Ishikawa (cell line): ENCODE measurements at regions not wholly inside any gene's neighbourhood (a gene's known extent, or its start where the extent isn't known, plus 50 kb on each side); places are given as distances from the start of the nearest gene placed in this dataset.

Experiments used
- CEBPB ChIP-seq: IDR thresholded peaks from 2 replicates; pipeline ENCODE4 v1.6.1; 2012
- CREB1 ChIP-seq: IDR thresholded peaks from 2 replicates; pipeline ENCODE4 v1.6.1; 2012; ENCODE audit warnings: low read depth
- EGR1 ChIP-seq: IDR thresholded peaks from 2 replicates; pipeline ENCODE4 v1.6.1; 2012
- EP300 ChIP-seq: IDR thresholded peaks from 2 replicates; pipeline ENCODE4 v1.6.1; 2012; ENCODE audit warnings: borderline replicate concordance
- FOXM1 ChIP-seq: IDR thresholded peaks from 2 replicates; pipeline ENCODE4 v1.6.1; 2012; ENCODE audit warnings: low read depth, borderline replicate concordance
- NFIC ChIP-seq: IDR thresholded peaks from 2 replicates; pipeline ENCODE4 v1.6.1; 2012
- RAD21 ChIP-seq: IDR thresholded peaks from 2 replicates; pipeline ENCODE4 v1.6.1; 2012; ENCODE audit warnings: low read depth
- TAF1 ChIP-seq: IDR thresholded peaks from 2 replicates; pipeline ENCODE4 v1.6.1; 2012; ENCODE audit warnings: low read depth, mild to moderate bottlenecking
- TCF12 ChIP-seq: IDR thresholded peaks from 2 replicates; pipeline ENCODE4 v1.6.1; 2012; ENCODE audit warnings: low read depth
- TEAD4 ChIP-seq: IDR thresholded peaks from 2 replicates; pipeline ENCODE4 v1.6.1; 2012
- YY1 ChIP-seq: IDR thresholded peaks from 2 replicates; pipeline ENCODE4 v1.6.1; 2012; ENCODE audit warnings: low read depth
- ZBTB7A ChIP-seq: IDR thresholded peaks from 2 replicates; pipeline ENCODE4 v1.6.1; 2012; ENCODE audit warnings: low read depth
- TF ChIP-seq, protein P1 (sequence below): IDR thresholded peaks from 2 replicates; pipeline ENCODE4 v1.6.1; 2012; ENCODE audit warnings: low read depth, mild to moderate bottlenecking
- TF ChIP-seq, protein P2 (sequence below): IDR thresholded peaks from 2 replicates; pipeline ENCODE4 v1.6.1; 2012
- TF ChIP-seq, protein P3 (sequence below): IDR thresholded peaks from 2 replicates; pipeline ENCODE4 v1.6.1; 2012

DNA sequence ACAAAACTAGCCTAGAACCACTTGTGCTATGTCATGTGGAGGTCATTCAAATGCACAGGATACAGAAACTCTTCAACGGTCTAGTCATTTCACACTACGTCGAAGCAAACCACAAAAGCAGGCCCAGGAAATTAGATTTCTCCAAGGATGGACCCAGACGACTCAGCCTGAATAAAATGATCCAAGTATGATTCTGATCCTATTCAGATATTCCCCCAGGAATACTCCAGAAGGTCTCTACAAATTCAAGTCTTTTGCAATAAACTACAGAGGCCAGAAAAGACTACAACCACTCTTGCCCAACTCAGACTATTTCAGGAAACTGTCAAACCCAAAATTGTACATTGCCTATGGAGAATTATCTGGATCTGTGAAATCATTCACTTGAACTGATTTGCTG lies 422.5 kb downstream of the METTL4 start:
- TF ChIP-seq, protein P1, sequence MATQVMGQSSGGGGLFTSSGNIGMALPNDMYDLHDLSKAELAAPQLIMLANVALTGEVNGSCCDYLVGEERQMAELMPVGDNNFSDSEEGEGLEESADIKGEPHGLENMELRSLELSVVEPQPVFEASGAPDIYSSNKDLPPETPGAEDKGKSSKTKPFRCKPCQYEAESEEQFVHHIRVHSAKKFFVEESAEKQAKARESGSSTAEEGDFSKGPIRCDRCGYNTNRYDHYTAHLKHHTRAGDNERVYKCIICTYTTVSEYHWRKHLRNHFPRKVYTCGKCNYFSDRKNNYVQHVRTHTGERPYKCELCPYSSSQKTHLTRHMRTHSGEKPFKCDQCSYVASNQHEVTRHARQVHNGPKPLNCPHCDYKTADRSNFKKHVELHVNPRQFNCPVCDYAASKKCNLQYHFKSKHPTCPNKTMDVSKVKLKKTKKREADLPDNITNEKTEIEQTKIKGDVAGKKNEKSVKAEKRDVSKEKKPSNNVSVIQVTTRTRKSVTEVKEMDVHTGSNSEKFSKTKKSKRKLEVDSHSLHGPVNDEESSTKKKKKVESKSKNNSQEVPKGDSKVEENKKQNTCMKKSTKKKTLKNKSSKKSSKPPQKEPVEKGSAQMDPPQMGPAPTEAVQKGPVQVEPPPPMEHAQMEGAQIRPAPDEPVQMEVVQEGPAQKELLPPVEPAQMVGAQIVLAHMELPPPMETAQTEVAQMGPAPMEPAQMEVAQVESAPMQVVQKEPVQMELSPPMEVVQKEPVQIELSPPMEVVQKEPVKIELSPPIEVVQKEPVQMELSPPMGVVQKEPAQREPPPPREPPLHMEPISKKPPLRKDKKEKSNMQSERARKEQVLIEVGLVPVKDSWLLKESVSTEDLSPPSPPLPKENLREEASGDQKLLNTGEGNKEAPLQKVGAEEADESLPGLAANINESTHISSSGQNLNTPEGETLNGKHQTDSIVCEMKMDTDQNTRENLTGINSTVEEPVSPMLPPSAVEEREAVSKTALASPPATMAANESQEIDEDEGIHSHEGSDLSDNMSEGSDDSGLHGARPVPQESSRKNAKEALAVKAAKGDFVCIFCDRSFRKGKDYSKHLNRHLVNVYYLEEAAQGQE, result no peak
- TF ChIP-seq TCF12 (no peak), CREB1 (no peak), TAF1 (no peak), TEAD4 (no peak), EGR1 (no peak), FOXM1 (no peak)

DNA sequence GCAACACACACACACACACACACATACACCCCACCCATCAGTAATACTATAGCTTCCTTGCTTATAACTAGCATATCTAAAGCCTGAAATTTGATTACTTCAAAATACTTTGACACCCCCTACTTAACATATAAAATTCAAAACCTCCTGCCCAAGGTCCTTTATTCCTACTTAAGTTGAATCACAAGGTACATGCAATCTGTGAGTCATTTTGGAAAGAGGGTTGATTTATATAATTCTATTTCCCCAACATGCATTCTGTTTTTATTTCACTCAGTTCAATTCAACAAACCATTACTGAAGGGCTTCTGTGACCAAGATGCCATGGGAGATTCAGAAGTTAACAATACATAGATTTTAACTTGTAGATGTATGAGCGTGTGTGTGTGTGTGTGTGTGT lies 420.7 kb downstream of the METTL4 start:
- TF ChIP-seq YY1 (no peak), RAD21 (no peak), FOXM1 (no peak), TAF1 (no peak), TCF12 (no peak), TEAD4 (no peak), EP300 (no peak), ZBTB7A (no peak), NFIC (no peak)
- TF ChIP-seq, protein P2, sequence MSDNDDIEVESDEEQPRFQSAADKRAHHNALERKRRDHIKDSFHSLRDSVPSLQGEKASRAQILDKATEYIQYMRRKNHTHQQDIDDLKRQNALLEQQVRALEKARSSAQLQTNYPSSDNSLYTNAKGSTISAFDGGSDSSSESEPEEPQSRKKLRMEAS, result no peak
- TF ChIP-seq, protein P1, result no peak

DNA sequence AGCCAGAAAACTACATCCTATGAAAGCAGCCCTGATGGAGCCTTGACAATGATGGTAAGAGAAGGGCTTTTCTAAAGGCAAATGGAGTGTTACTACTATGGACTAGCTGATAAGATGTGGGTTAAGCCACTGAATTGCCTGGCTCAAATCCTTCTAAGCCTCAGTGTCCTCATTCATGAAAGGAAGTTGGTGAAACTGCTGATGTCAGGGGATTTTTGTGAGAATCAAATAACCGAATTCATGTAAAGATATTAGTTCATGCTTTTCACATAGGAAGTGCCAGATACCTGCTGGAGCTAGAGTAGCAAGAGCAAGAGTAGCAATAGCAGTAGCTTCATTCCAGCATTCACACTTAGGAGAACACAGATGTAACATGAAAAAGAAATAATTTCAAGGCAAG lies 417.0 kb downstream of the METTL4 start:
- TF ChIP-seq FOXM1 (no peak), CEBPB (no peak), TAF1 (no peak), ZBTB7A (no peak), TEAD4 (no peak), TCF12 (no peak), NFIC (no peak), RAD21 (no peak), CREB1 (no peak), YY1 (no peak), EGR1 (no peak)
- TF ChIP-seq, protein P2, result no peak
- TF ChIP-seq, protein P3, sequence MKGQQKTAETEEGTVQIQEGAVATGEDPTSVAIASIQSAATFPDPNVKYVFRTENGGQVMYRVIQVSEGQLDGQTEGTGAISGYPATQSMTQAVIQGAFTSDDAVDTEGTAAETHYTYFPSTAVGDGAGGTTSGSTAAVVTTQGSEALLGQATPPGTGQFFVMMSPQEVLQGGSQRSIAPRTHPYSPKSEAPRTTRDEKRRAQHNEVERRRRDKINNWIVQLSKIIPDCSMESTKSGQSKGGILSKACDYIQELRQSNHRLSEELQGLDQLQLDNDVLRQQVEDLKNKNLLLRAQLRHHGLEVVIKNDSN, result no peak
- TF ChIP-seq, protein P1, result no peak

DNA sequence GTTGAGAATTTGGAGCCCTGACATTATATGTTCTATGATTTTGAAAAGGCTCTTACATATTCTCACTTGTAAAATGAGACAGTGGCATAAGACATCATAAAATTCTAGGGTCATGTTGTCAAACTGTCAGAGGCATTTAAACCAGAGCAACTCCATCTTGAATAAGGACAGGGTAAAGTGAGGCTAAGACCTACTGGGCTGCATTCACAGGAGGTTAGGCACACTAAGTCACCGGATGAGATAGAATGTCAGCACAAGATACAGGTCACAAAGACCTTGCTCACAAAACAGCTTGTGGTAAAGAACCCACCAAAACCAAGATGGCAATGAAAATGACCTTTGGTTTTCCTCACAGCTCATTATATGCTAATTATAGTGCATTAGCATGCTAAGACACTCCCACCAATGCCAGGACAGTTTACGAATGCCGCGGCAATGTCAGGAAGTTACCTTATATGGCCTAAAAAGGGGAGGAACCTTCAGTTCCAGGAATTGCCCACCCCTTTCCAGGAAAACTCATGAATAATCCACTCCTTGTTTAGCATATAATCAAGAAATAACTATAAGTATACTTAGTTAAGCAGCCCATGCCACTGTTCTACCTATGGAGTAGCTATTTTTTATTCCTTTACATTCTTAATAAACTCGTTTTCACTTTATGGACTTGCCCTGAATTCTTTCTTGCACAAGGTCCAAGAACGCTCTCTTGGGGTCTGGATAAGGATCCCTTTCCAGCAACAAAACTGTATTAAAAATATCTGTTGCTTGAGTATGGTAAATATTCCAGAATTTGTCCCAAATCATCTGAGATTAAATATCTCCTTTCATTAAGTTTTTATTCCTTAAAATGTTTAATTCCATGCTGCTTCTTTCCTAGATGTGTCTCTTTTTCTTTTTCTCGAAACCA lies 406.4 kb downstream of the METTL4 start:
- TF ChIP-seq ZBTB7A, result no peak
- no peak for TF ChIP-seq NFIC
- TF ChIP-seq EP300, result no peak
- no peak for TF ChIP-seq CEBPB
- no peak for TF ChIP-seq TEAD4
- no peak for TF ChIP-seq YY1
- TF ChIP-seq, protein P3, result no peak
- no peak for TF ChIP-seq RAD21
- TF ChIP-seq CREB1, result no peak
- no peak for TF ChIP-seq FOXM1
- TF ChIP-seq EGR1, result no peak
- no peak for TF ChIP-seq TAF1
- TF ChIP-seq, protein P1, result no peak
